ENCODE measurements at regions not wholly inside any gene's neighbourhood (a gene's known extent, or its start where the extent isn't known, plus 50 kb on each side); places are given as distances from the start of the nearest gene placed in this dataset.

DNA sequence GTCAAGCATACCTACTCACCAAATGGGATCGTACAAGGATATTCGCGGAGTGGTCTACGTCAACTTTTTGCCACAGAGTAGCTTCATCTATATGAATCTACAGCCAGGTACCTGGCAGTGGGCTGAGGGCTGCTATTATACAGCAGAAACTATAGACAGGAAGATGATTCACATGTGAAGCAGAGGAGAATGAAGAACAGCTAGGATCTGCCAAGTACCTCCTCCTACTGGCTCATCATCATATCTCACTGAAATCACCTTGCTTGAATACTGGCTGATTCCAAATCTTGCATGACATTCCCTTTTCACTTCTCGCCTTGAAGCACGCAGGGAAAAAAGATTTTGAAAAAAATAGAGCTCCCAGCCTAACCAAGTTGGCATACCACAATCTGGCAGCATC is 488.7 kb upstream of the NRSN1 start:
- TF ChIP-seq, protein P1, sequence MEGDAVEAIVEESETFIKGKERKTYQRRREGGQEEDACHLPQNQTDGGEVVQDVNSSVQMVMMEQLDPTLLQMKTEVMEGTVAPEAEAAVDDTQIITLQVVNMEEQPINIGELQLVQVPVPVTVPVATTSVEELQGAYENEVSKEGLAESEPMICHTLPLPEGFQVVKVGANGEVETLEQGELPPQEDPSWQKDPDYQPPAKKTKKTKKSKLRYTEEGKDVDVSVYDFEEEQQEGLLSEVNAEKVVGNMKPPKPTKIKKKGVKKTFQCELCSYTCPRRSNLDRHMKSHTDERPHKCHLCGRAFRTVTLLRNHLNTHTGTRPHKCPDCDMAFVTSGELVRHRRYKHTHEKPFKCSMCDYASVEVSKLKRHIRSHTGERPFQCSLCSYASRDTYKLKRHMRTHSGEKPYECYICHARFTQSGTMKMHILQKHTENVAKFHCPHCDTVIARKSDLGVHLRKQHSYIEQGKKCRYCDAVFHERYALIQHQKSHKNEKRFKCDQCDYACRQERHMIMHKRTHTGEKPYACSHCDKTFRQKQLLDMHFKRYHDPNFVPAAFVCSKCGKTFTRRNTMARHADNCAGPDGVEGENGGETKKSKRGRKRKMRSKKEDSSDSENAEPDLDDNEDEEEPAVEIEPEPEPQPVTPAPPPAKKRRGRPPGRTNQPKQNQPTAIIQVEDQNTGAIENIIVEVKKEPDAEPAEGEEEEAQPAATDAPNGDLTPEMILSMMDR (IDR thresholded peaks at IDR 0.05): no peak
- TF ChIP-seq POLR2A (IDR thresholded peaks at IDR 0.05): no peak
